Brain microvascular endothelial cell (primary cell): ENCODE measurements at regions not wholly inside any gene's neighbourhood (a gene's known extent, or its start where the extent isn't known, plus 50 kb on each side); places are given as distances from the start of the nearest gene placed in this dataset.

Experiments
- DNase-seq: peaks from one replicate; pipeline ENCODE4 v3.0.0-alpha.2; 2020
- H3K27ac ChIP-seq: fragments of 250-450 bp; sonication (Bioruptor Pico); 2 replicates; pipeline ENCODE4 v1.5.1; 2020; ENCODE audit warnings: mild to moderate bottlenecking, moderate library complexity
- H3K27me3 ChIP-seq: fragments of 250-450 bp; sonication (Bioruptor Pico); replicated peaks from 2 replicates; pipeline ENCODE4 v1.5.1; 2020; ENCODE audit warnings: mild to moderate bottlenecking
- H3K36me3 ChIP-seq: fragments of 250-450 bp; sonication (Bioruptor Pico); replicated peaks from 2 replicates; pipeline ENCODE4 v1.5.1; 2020; ENCODE audit warnings: mild to moderate bottlenecking
- H3K4me3 ChIP-seq: 2 replicates; pipeline ENCODE4 v1.5.1; 2011; ENCODE audit warnings: low read depth, mild to moderate bottlenecking, control low read depth, low read length, moderate library complexity
- in situ Hi-C: cut with HindIII; loops from 2 replicates; pipeline ENCODE4 v1.10.0; 2017; ENCODE audit warnings: low sequenced_read_pairs, low pct_ligation_motif_present
- TF ChIP-seq, protein P1 (sequence below): IDR thresholded peaks from 2 replicates; pipeline ENCODE4 v1.5.1; 2011; ENCODE audit warnings: low read depth, mild to moderate bottlenecking, moderate library complexity, low read length, control low read depth, inconsistent platforms; ENCODE audit errors: missing control alignments

DNA sequence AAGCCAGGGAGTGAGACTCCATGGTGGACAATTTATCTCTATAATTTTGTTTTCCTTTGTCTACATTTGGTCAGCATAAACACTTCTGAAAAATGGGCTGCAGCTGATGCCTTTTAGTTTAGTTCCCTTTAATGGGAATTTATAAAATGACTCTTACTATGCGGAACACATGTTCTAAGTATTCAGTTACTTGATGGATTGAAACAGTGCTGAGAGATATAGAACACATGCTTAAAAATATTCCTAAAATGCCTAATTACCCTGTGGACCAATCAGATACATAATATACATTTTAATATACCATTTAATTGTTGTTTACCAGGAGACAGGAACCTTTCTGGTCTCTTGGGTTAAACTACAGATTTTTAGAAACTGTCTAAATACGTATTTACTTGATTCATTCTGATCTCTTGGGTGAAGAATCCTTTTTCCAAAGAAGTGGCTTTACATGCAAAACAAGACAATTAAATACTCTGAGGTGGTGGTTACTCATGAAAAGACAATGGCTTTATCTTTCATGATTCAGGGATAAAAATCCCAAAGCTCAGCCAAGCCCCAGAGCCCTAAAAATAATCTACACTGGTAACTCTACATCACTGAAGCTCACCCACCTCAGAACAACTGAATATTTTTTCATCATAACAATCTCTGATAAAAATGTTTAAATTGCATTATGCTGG, 128.1 kb upstream of the SERTAD2 start:
- Histone ChIP-seq H3K27me3 (no peaks in the 10 kb centered on the region), H3K36me3 (no peaks in the 10 kb centered on the region), H3K27ac (no peak overlapping the region), H3K4me3 (no peak overlapping the region)
- DNase-seq, result no peak
- in situ Hi-C loops, result no loop called here
- TF ChIP-seq, protein P1, sequence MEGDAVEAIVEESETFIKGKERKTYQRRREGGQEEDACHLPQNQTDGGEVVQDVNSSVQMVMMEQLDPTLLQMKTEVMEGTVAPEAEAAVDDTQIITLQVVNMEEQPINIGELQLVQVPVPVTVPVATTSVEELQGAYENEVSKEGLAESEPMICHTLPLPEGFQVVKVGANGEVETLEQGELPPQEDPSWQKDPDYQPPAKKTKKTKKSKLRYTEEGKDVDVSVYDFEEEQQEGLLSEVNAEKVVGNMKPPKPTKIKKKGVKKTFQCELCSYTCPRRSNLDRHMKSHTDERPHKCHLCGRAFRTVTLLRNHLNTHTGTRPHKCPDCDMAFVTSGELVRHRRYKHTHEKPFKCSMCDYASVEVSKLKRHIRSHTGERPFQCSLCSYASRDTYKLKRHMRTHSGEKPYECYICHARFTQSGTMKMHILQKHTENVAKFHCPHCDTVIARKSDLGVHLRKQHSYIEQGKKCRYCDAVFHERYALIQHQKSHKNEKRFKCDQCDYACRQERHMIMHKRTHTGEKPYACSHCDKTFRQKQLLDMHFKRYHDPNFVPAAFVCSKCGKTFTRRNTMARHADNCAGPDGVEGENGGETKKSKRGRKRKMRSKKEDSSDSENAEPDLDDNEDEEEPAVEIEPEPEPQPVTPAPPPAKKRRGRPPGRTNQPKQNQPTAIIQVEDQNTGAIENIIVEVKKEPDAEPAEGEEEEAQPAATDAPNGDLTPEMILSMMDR, result no peak

DNA sequence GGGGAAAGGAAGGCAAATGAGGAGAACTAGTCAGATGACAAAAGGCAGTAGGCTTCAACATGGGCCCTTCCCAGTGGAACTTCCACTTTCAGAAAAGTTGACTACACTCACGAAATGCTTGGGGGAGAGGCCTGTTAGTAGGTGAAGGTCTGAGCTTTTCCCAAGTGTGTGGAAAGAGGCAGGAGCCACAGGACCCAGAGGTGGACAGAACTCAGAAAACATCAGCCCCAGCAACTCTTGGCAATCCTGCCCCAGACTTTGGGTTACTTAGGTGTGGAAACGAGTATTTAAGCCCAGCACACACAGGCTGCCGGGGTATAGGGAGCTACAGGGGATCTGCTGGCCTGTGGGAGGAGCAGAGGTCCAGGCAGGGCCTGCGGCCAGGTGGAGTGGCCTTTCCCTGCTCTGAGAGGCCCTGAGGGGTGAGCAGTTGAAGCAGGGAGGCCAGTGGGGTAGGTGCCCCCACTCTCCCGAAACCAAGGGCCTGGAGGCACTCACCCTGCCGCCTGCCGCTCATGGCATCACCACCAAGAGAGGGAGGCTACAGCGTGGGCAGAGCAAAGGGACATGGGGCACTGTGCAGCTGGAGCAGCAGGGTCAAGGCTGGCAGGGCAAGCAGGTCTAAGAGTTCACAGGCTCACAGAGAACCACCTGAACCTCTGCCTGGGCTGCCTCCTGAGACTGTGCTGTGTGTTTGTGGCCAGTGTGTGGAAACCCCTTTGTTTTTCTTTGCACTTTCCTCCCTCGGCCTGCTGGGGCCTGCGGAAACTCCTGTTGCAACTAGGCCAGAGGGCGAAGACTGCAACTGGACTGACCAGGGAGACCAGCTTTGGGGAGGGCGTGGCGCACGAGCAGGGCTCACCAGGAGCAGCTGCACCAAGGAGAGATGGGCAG, 130.7 kb upstream of the SERTAD2 start:
- H3K36me3 ChIP-seq, result no peaks in the 10 kb centered on the region
- TF ChIP-seq, protein P1, result no peak
- H3K27me3 ChIP-seq, result no peaks in the 10 kb centered on the region
- DNase-seq, result no peak
- in situ Hi-C loops, result no loop called here
- H3K27ac ChIP-seq, result no peak overlapping the region
- H3K4me3 ChIP-seq, result no peak overlapping the region

DNA sequence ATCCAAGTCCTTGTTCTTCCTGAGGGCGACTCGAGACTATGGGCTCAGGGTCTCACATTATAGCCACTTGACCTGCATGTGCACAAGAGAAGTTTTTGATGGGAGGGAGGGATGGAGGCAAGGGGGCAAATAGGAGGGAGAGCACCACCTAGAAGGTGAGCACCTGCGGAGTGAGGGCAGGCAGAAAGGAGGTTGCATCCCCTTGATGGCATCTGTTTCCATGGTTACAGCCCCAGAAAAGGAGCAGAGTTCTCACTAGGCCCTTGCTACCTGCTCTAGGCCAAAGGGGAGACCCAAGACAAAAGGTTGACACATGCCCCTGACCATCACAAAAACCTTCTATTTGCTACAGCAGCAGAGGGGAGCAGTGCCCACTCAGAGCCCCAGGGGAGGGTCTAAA, 131.5 kb upstream of the SERTAD2 start:
- H3K27ac ChIP-seq, result no peak overlapping the region
- H3K27me3 ChIP-seq, result no peaks in the 10 kb centered on the region
- TF ChIP-seq, protein P1, result no peak
- no peaks in the 10 kb centered on the region for H3K36me3 ChIP-seq
- in situ Hi-C loops, result no loop called here
- H3K4me3 ChIP-seq, result no peak overlapping the region
- no peak for DNase-seq

DNA sequence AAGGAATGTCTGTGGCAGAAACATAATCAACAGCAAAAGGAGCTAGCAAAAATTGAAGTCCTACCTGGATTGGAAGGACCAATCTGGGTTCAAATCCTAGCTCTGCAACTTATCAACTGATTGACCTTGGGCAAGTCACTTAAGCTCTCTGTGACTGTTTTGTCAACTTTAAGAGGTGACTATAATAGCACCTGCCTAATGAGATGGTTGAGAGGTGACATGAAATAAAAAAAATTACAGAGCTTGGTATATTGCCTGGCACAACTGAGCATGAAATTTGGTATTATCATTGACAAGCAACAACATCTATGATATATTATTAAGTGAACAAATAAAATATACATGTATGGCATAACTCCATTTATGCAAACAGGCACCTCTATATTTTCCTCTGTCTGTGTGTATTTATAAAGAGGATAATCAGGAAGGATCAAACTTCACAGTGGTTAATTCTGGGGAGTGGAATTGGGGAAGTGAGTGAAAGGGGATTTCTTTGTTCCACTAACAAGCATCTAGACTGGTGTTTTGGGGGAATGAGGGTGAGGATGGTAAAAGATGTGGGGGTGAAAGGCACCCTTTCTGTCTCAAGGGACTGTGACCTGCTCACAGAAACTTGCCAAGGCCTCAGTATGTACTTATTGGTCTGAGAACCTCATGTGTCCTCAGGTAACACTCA, 132.8 kb upstream of the SERTAD2 start:
- Histone ChIP-seq H3K27me3 (no peaks in the 10 kb centered on the region), H3K36me3 (no peaks in the 10 kb centered on the region), H3K4me3 (no peak overlapping the region), H3K27ac (no peak overlapping the region)
- TF ChIP-seq, protein P1, result no peak
- no peak for DNase-seq
- in situ Hi-C loops, result no loop called here

DNA sequence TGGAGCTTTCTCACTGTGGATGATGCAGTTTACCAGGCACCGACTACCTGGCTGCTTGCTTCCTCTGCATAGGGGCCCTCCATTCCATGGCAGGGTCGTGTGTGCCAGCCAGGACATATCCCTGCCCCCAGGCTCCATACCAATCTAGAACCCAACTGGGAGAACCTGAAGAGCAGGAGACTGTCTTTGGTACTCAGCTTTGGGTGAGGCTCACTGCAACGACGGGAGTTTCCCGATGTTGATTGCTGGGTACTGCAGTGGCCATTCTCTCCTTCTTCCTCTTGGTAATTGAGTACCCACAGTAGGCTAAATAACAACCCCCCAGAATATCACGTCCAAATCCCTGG, 133.3 kb upstream of the SERTAD2 start:
- in situ Hi-C loops, result no loop called here
- Histone ChIP-seq H3K36me3 (no peaks in the 10 kb centered on the region), H3K4me3 (no peak overlapping the region), H3K27ac (no peak overlapping the region), H3K27me3 (no peaks in the 10 kb centered on the region)
- DNase-seq, result no peak
- TF ChIP-seq, protein P1, result no peak
